BLaER1 treated with 17β-estradiol and CSF1 and Interleukin-3, amounts not matched to agents 10 nM and 100 nM (cell line): ENCODE measurements at regions not wholly inside any gene's neighbourhood (a gene's known extent, or its start where the extent isn't known, plus 50 kb on each side); places are given as distances from the start of the nearest gene placed in this dataset.
A peak's percentile ranks its signal among the peaks of the same experiment; 100 is the strongest.

Experiments
- H3K27ac ChIP-seq, 11 experiments: shearing (Covaris generic); formaldehyde crosslinking; 2 replicates each; pipeline ENCODE4 v1.8.1; 2022
- H3K27me3 ChIP-seq, 11 experiments: shearing (Covaris generic); formaldehyde crosslinking; 2 replicates each; pipeline ENCODE4 v1.8.1; 2022
- H3K36me3 ChIP-seq, 11 experiments: shearing (Covaris generic); formaldehyde crosslinking; 2 replicates each; pipeline ENCODE4 v1.8.1; 2022
- H3K4me1 ChIP-seq, 10 experiments: shearing (Covaris generic); formaldehyde crosslinking; 2 replicates each; pipeline ENCODE4 v1.8.1; 2022
- H3K4me2 ChIP-seq, 11 experiments: shearing (Covaris generic); formaldehyde crosslinking; 2 replicates each; pipeline ENCODE4 v1.8.1; 2022
- H3K4me3 ChIP-seq, 10 experiments: shearing (Covaris generic); formaldehyde crosslinking; 2 replicates each; pipeline ENCODE4 v1.8.1; 2022
- H3K9ac ChIP-seq, 11 experiments: shearing (Covaris generic); formaldehyde crosslinking; 2 replicates each; pipeline ENCODE4 v1.8.1; 2022
- H3K9me3 ChIP-seq, 11 experiments: shearing (Covaris generic); formaldehyde crosslinking; replicated peaks in 1 of 11; 2 replicates each; pipeline ENCODE4 v1.8.1; 2022
- H4K20me1 ChIP-seq, 11 experiments: shearing (Covaris generic); formaldehyde crosslinking; 2 replicates each; pipeline ENCODE4 v1.8.1; 2022
- Cebpa-rat ChIP-seq, 11 experiments: shearing (Covaris generic); IDR thresholded peaks; 2 replicates each; pipeline ENCODE4 v1.8.1; 2022

DNA sequence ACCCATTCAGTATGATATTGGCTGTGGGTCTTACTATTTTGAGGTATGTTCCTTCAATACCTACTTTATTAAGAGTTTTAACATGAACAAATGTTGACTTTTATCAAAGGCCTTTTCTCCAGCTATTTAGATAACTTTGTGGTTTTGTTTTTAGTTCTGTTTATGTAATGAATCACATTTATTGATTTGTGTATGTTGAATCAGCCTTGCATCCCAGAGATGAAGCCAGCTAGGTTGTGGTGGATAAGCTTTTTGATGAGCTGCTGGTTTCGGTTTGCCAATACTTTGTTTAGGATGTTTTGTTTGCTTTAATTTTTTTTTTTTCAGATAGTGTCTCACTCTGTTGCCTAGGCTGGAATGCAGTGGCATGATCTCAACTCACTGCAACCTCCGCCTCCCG is 609.0 kb upstream of the COX7C start:
- no peak overlapping the region for H3K4me2 ChIP-seq
- H3K27ac ChIP-seq: no peak overlapping the region
- no peaks in the 10 kb centered on the region for H3K4me1 ChIP-seq
- H3K36me3 ChIP-seq: no peaks in the 10 kb centered on the region
- no peaks in the 10 kb centered on the region for H4K20me1 ChIP-seq
- peaks cover 0 to 10% (median 7%) of the 10 kb centered on the region in 11 experiments; a peak in 4 of 22 replicates for H3K9me3 ChIP-seq
- no peaks in the 10 kb centered on the region for H3K27me3 ChIP-seq
- no peak for TF ChIP-seq Cebpa-rat (IDR thresholded peaks at IDR 0.05)
- H3K4me3 ChIP-seq: no peak overlapping the region
- H3K9ac ChIP-seq: no peak overlapping the region

DNA sequence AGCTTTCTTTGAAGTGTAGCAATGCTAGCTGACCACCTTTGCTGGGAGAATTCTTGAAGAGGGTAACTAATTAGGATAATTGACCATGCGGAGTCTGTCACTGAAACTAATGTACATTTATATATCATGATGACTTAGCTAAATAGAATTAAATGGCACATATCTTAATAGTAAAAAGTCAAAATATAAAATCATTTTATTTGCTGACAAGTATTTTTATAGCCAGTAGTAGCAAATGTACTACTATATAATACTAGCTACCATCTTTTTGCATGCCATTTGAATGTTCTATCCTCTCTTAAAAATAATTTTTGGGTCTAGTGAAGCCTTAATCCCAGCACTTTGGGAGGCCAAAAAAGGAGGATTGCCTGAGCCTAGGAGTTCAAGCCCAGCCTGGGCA is 605.8 kb upstream of the COX7C start:
- no peaks in the 10 kb centered on the region for H3K4me1 ChIP-seq
- H3K4me2 ChIP-seq: no peak overlapping the region
- H3K9ac ChIP-seq: no peak overlapping the region
- no peak overlapping the region for H3K27ac ChIP-seq
- no peaks in the 10 kb centered on the region for H4K20me1 ChIP-seq
- no peaks in the 10 kb centered on the region for H3K27me3 ChIP-seq
- no peak for TF ChIP-seq Cebpa-rat (IDR thresholded peaks at IDR 0.05)
- H3K4me3 ChIP-seq: no peak overlapping the region
- H3K36me3 ChIP-seq: no peaks in the 10 kb centered on the region
- H3K9me3 ChIP-seq: peaks cover 0 to 10% (median 7%) of the 10 kb centered on the region in 11 experiments; a peak in 4 of 22 replicates

DNA sequence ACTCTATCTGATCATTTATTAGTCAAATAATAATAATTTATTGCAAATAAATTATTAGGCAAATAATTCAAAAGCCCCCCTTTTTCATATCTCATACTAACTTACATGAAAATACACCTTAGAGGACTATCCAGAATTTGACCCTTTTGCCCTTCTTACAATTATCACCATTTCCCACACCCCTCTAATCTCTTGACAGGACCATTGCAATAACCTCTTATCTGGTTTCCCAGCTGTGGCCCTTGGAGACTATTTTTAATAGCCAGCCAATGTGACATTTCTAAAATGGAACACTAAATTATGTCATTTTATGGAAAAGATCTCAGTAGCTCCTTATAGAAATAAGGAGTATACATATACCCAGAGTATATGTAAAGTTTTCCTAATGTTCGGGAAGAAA is 588.4 kb upstream of the COX7C start:
- H3K4me1 ChIP-seq: no peaks in the 10 kb centered on the region
- H3K27ac ChIP-seq: no peak overlapping the region
- H3K36me3 ChIP-seq: no peaks in the 10 kb centered on the region
- TF ChIP-seq Cebpa-rat (IDR thresholded peaks at IDR 0.05): no peak
- no peak overlapping the region for H3K4me3 ChIP-seq
- no peak overlapping the region for H3K9ac ChIP-seq
- H4K20me1 ChIP-seq: no peaks in the 10 kb centered on the region
- H3K9me3 ChIP-seq: no peaks in the 10 kb centered on the region
- no peaks in the 10 kb centered on the region for H3K27me3 ChIP-seq
- H3K4me2 ChIP-seq: no peak overlapping the region

DNA sequence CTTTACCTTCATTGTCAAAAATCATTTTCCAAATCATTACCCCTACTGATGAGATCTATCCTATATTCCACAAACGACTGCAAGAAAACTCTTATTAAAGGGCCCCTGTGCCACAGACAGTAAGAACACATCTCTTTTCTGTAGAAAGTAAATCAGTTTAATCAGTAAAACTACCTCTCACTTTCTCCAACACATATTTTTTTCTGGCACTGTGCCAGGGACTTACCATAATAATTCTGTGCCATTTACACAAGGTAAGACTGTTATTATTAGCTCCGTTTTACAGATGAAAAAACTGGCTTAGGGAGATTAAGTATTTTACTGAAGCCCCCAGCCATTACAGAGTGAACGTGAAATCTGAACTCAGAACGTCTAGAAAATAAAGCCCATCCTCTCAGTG is 587.0 kb upstream of the COX7C start:
- H3K36me3 ChIP-seq: no peaks in the 10 kb centered on the region
- H4K20me1 ChIP-seq: no peaks in the 10 kb centered on the region
- no peak overlapping the region for H3K4me3 ChIP-seq
- no peak overlapping the region for H3K27ac ChIP-seq
- no peaks in the 10 kb centered on the region for H3K4me1 ChIP-seq
- H3K9me3 ChIP-seq: no peaks in the 10 kb centered on the region
- no peak overlapping the region for H3K9ac ChIP-seq
- no peak for TF ChIP-seq Cebpa-rat (IDR thresholded peaks at IDR 0.05)
- no peaks in the 10 kb centered on the region for H3K27me3 ChIP-seq
- no peak overlapping the region for H3K4me2 ChIP-seq

DNA sequence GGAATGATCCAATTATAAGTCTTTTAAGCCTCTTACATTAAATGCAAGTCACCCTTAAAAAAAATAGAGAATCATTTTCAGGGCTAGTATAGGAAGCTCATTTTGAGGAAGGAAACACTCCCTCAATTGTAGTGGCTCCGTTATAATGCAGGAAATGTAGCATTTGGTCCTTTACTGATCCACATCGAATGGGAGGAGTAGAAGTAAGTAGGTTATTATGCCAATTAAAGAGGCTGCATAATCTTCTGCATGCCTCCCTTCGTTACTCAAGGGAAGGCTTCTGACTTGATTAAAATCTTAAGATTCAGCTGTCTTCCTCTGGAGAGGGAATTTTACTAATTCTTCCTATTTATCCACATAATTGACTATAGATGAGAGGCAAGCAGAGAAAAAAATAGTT is 579.2 kb upstream of the COX7C start:
- no peak overlapping the region for H3K9ac ChIP-seq
- H3K9me3 ChIP-seq: no peaks in the 10 kb centered on the region
- no peak overlapping the region for H3K27ac ChIP-seq
- TF ChIP-seq Cebpa-rat (IDR thresholded peaks at IDR 0.05): no peak
- H3K4me3 ChIP-seq: no peak overlapping the region
- peak overlapping the region in 1 of 11 experiments; percentile 7; a peak in 1 of 22 replicates for H3K4me2 ChIP-seq
- H3K4me1 ChIP-seq: no peaks in the 10 kb centered on the region
- no peaks in the 10 kb centered on the region for H3K36me3 ChIP-seq
- no peaks in the 10 kb centered on the region for H3K27me3 ChIP-seq
- H4K20me1 ChIP-seq: no peaks in the 10 kb centered on the region

DNA sequence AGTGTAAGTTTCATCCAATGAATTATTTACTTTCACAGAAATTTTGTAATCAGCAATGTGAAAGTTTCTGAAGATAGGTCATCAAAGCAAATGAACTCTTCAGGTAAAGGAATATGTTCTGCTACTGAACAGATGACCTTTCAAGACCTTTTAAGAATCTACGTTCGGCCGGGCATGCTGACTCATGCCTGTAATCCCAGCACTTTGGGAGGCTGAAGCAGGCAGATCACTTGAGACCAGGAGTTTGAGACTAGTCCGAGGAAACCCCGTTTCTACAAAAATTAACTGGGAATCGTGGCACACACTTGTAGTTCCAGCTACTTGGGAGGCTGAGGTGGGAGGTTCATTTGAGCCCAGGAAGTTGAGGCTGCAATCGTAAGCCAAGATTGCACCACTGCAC is 578.4 kb upstream of the COX7C start:
- Histone ChIP-seq H3K9ac (no peak overlapping the region), H3K36me3 (no peaks in the 10 kb centered on the region), H3K27ac (no peak overlapping the region), H3K4me1 (no peaks in the 10 kb centered on the region), H3K4me3 (no peak overlapping the region), H3K27me3 (no peaks in the 10 kb centered on the region), H3K9me3 (no peaks in the 10 kb centered on the region), H3K4me2 (no peak overlapping the region), H4K20me1 (no peaks in the 10 kb centered on the region)
- TF ChIP-seq Cebpa-rat (IDR thresholded peaks at IDR 0.05): no peak

DNA sequence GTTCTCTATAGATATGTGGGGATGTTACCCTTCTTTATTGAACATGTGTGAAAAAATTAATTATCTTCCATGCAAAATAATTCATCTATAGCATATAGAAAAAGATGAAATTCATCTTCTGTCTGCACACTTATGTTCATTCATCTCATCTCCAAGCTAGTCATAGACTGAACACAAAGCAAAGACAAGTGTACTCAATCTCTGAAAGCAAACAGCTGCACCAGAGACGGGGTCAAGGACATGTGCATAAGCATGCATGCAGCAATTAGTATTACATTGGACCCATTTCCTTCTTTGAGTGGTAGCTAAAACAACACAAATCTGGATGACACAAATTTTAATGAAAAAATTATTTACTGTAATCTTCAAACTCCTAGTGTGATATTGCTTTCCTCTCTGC is 547.0 kb upstream of the COX7C start:
- no peak overlapping the region for H3K9ac ChIP-seq
- H3K9me3 ChIP-seq: no peaks in the 10 kb centered on the region
- H3K36me3 ChIP-seq: no peaks in the 10 kb centered on the region
- no peak overlapping the region for H3K4me2 ChIP-seq
- no peaks in the 10 kb centered on the region for H4K20me1 ChIP-seq
- no peaks in the 10 kb centered on the region for H3K27me3 ChIP-seq
- H3K27ac ChIP-seq: no peak overlapping the region
- no peak for TF ChIP-seq Cebpa-rat (IDR thresholded peaks at IDR 0.05)
- no peaks in the 10 kb centered on the region for H3K4me1 ChIP-seq
- H3K4me3 ChIP-seq: no peak overlapping the region

DNA sequence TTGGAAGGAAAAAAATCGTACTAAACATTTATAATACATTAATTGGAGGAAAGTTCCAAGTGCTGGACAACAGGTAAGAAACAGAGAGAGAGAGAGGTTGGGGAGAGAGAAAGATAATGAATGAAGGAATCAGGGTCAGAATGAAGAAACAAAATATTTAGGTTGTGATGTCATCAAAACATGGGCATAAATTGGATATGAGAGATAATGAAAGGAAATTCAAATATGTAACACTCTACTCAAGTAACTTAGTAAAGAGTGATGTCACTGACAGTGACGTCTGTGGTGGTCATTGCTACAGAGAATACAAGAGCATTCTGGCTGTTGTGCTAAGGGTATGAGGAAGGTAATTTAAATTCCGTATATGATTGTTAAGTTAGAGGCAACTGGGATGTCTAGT is 543.4 kb upstream of the COX7C start:
- no peaks in the 10 kb centered on the region for H3K27me3 ChIP-seq

DNA sequence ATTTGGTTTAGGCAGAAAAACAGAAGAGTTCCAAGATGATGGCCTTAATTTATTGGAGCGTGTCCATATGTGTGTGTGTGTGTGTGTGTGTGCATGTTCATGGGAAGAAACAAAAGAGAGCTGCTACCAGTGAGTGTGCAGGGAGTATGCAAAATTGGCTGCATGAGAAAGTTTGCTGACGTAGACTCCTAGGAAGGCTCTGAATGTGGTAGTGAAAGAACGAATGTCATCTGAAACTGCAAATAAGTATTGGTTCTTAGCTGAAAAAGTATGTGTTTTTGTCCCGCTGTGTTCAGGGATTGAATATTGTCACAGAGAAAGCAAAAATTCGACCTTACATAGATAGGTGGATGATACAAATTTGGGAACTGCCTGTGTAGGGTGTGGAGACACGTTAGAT is 542.6 kb upstream of the COX7C start:
- H3K9me3 ChIP-seq: no peaks in the 10 kb centered on the region
- H4K20me1 ChIP-seq: no peaks in the 10 kb centered on the region
- no peaks in the 10 kb centered on the region for H3K36me3 ChIP-seq
- H3K4me2 ChIP-seq: no peak overlapping the region
- no peaks in the 10 kb centered on the region for H3K27me3 ChIP-seq
- H3K9ac ChIP-seq: no peak overlapping the region
- no peak overlapping the region for H3K4me3 ChIP-seq
- no peak overlapping the region for H3K27ac ChIP-seq
- no peaks in the 10 kb centered on the region for H3K4me1 ChIP-seq
- TF ChIP-seq Cebpa-rat (IDR thresholded peaks at IDR 0.05): no peak

More for the DNA sequence above, 543.4 kb upstream of the COX7C start:
- no peaks in the 10 kb centered on the region for H4K20me1 ChIP-seq
- H3K9me3 ChIP-seq: no peaks in the 10 kb centered on the region
- H3K9ac ChIP-seq: no peak overlapping the region
- no peaks in the 10 kb centered on the region for H3K4me1 ChIP-seq
- TF ChIP-seq Cebpa-rat (IDR thresholded peaks at IDR 0.05): no peak
- H3K36me3 ChIP-seq: no peaks in the 10 kb centered on the region
- no peak overlapping the region for H3K4me3 ChIP-seq
- H3K4me2 ChIP-seq: no peak overlapping the region
- H3K27ac ChIP-seq: no peak overlapping the region

DNA sequence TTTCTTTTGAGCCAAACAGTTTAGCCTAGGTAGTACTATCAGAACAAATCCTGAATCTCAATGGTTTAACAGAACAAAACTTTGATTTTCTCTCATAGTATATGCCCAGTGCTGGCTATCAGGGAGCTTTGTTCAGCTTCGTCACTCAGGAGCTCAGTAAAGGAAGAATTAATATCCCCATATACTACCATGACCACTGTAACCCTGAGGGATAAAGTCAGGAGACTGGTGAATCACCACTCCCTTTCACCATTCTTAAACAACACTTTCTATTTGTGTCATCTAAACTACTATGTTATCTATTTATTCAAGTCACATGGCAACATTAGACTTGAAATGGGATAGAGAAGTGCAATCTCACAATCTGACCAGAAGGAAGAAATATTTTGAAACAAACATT is 522.6 kb upstream of the COX7C start:
- Histone ChIP-seq H3K4me1 (no peaks in the 10 kb centered on the region), H3K36me3 (no peaks in the 10 kb centered on the region), H3K4me3 (no peak overlapping the region), H3K27me3 (no peaks in the 10 kb centered on the region), H3K9ac (no peak overlapping the region), H3K27ac (no peak overlapping the region), H3K9me3 (no peaks in the 10 kb centered on the region), H3K4me2 (no peak overlapping the region), H4K20me1 (no peaks in the 10 kb centered on the region)
- TF ChIP-seq Cebpa-rat (IDR thresholded peaks at IDR 0.05): no peak

DNA sequence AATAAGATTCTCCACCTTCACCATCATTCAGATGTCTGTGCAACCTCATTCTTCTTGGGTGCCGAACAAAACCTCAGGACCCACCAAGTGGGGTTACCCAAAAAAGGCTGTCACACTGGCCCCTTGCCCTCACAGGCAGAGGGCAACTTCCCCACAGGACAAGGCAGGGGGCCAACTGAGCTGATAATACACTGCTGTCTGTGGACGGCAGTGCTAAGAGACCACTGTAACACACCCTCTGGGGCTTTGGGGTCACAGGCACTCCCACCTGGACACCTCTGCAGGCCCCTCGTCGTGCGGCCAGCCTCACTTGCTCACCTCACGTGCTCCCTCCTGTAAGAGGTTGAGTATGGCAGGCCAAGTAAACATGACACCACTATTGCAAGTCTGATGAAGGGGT is 515.8 kb upstream of the COX7C start:
- H3K4me1 ChIP-seq: no peaks in the 10 kb centered on the region
- H3K9ac ChIP-seq: no peak overlapping the region
- H3K4me3 ChIP-seq: no peak overlapping the region
- H3K4me2 ChIP-seq: no peak overlapping the region
- no peak for TF ChIP-seq Cebpa-rat (IDR thresholded peaks at IDR 0.05)
- H3K9me3 ChIP-seq: no peaks in the 10 kb centered on the region
- no peaks in the 10 kb centered on the region for H3K27me3 ChIP-seq
- no peak overlapping the region for H3K27ac ChIP-seq
- H3K36me3 ChIP-seq: no peaks in the 10 kb centered on the region
- H4K20me1 ChIP-seq: no peaks in the 10 kb centered on the region
